GM19452 (cell line): ENCODE measurements at regions not wholly inside any gene's neighbourhood (a gene's known extent, or its start where the extent isn't known, plus 50 kb on each side); places are given as distances from the start of the nearest gene placed in this dataset.
"Not testable (repeated sequence)": the region's sequence is repeated elsewhere in the genome, so short reads cannot be mapped to it uniquely, and the experiment has no call there.

Experiments used
- ATAC-seq: cut with Tn5 transposase; IDR thresholded peaks from one replicate; pipeline ENCODE4 v1.9.1; 2021; ENCODE audit not compliant: unreplicated experiment

DNA sequence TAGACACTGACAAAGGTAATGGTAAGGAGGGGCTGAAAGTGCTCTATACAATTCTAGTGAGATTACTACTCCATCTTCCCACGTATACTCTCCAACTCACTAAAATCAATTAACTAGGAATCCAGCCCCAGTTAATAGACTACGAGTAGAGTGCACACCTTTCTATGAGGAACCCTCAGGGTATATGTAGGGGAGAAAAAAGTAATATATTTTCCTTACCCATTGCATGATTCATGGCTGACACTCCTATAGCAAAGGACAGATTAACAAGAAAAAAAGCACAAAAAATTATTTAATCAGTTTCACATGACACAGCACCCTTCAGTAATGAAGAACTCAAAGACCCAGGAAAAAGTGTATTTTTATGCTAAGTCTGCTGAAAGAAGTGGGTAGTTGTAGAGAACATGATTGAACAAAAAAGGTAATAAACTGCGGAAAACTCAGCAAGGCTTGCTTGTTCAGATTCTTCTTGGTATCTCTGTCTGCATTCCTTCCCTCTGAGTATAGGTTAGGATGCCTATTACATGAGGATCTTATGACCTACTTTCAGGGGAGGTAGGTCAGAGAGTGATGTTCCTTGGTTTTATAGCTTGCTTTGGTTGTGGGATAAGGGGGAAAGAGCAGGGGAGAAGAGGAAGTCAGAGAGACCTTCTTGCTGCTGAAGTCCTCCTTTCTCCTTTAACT lies 342.0 kb upstream of the DLGAP1 start:
- ATAC-seq, result no peak

DNA sequence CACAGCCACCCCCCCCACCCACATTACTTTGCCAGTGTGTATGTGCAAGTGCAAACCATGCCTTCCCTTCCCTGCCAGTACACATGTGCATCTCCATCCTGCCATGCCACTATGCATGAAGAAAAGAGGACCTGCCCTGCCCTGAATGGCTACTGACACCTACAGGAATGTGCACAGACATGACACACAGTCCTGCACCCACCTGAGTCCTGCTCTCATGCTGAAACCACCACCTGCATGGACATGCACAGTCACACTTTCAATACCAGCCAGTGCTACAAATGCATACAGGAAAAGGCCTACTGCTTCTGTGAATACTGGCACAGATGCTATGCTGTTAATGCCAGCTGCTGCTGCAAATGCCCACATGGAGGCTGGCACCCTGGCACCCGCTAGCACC lies 334.4 kb upstream of the DLGAP1 start:
- no peak for ATAC-seq

DNA sequence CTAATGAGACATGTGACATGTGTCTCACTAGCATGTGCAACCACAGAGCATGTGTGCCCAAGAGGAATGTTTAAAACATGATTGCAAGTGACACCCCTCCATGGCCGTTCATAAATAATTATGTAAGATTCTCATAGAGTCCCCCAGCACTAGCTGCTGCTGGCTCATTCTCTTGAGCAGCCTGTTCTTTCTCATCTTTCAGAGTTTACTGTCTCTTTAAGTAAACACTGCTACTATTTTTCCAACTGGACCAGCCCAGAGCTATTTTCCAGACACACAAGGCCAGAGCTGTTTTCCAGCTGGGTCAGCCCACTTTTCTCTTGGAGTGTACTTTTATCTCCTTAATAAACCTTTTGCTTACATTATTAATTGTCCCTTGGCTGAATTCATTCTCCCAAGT lies 326.8 kb upstream of the DLGAP1 start:
- no peak for ATAC-seq

DNA sequence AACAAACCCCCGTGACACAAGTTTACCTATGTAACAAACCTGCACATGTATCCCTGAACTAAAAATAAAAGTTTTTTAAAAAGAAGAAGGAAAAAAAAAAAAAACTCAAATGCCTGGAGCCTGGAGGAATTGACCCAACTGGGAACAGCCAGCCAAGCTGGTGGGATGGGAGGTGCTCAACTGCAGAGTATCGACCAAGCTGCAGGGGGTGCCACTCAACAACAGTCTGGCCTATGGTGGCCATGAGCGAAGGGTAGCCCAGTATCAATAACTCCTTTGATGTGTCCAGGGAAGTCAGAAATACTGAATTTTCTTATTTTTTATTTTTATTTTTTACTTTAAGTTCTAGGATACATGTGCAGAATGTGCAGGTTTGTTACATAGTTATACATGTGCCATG lies 310.3 kb upstream of the DLGAP1 start:
- no peak for ATAC-seq

DNA sequence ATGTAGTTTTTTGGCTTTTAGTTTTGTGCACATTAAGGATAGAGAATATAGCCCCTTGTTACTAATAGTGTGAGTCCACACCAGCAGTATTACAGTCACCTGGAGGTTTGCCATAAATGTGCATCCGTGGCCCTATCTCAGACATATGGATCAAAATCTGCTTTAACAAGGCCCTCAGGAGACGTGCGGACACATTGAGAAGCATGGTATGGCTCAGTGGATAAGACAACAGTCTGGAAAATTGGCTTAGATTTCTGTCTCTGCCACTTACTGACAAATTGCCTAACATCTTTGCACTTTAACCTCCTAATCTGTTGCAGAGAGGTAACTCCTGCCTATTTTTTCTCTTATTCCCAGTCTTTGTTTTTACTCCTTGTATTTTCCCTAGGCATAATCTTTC lies 307.2 kb upstream of the DLGAP1 start:
- ATAC-seq, result no peak

DNA sequence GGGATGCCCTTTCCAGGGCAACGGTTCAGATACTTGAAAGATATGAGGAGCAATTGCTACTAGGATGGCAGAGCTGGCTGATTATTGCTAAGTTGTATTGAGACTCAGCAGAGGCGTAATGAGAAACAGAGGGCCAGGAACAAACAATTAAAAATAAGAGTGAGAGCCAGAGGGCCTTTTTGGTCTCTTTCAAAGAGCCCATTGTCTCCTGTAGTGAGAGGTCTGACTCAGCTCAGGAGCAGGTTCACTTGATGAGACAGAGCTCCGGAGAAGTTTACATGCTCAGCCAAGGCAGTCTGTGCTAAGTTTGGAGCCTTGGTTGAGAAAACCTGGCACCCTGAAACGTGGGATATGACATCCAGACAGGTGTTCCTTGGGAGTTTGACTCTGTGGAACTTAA lies 303.9 kb upstream of the DLGAP1 start:
- no peak for ATAC-seq

DNA sequence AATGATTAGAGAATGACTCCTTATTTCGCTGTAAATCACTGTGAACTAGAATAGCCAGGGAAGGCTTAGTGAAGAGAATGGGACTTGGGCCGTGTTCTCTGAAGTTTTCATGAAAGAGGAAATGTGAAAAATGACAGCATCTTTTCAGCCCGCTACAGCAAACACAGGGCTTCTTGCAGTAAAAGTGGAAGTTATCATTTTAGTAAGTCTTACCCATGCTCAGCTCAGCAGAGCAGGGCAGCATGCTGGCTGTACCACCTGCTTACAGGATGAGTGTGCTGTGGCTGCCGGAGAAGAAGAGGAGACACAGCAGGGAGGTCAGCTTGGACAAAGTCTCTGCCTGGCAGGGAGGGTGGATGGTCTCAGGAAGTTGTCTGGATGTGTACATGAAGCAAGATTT lies 300.7 kb upstream of the DLGAP1 start:
- no peak for ATAC-seq

DNA sequence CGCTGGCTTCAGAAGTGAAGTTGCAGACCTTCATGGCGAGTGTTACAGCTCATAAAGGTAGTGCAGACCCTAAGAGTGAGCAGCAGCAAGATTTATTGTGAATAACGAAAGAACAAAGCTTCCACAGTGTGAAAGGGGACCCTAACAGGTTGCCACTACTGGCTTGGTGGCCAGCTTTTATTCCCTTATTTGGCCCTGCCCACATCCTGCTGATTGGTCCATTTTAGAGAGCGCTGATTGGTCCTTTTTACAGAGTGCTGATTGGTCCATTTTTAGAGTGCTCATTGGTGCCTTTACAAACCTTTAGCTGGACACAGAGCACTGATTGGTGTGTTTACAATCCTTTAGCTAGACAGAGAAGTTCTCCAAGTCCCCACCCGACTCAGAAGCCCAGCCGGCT lies 298.0 kb upstream of the DLGAP1 start:
- not testable (repeated sequence) for ATAC-seq

DNA sequence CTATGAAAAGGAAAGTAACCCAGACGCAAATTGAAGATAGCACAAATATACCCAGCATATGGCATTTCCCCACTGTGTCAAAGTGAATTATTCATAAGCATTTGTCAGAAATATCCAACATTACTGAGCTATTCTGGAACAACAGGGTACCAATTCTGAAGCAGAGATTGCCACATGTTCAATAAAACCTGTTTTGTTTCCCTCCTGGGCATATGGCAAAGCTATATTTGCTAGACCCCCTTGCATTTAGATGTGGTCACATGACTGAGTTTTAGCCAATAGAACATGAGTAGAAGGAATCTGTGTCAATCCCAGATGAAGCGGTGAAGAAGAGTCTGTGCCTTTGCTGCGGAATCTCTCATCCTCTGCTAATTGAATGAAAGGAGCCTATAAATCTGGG lies 296.4 kb upstream of the DLGAP1 start:
- no peak for ATAC-seq

DNA sequence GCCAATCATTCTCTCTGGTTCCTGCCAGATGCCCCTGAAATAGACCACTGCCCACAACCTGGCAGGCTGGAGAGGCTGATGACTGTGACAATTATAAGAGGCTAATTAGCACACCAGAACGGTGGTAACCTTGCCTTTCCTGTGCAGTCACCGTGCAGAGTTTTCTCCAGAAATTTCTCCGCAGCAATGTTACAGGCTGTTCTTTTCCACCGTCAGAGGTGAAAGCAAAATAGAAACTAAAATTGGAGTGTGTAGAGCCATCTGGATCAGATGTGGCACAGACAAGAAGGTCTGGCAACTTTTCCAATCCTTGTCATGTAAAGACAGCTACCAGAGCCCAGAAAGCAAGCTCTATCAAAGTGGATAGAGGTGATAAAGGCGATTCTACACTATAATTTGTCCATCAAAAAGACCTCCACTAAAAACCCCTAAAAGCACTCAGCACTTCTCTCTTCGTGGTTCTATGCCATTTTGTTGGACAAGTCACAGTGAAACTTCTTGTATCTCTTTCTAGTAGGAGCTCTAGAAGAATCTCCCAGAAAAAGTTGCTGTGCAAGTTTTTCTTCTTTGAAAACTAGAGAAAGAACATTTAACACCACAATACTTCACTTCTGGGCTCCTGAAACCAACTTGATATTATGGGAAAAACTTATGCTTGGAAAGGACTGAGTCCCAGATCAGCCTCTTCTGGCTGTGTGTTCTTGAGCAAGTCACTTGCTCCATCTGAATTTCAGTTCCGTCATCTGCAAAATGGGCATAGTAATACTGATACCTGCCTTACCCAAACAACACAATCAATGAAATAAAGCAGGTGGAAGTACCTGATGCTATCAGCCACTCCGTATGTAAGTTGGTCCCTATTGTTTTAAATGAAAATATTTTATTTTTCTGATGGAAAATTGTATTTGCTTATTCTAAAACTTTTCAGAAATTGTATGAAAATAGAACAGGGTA lies 295.6 kb upstream of the DLGAP1 start:
- no peak for ATAC-seq

DNA sequence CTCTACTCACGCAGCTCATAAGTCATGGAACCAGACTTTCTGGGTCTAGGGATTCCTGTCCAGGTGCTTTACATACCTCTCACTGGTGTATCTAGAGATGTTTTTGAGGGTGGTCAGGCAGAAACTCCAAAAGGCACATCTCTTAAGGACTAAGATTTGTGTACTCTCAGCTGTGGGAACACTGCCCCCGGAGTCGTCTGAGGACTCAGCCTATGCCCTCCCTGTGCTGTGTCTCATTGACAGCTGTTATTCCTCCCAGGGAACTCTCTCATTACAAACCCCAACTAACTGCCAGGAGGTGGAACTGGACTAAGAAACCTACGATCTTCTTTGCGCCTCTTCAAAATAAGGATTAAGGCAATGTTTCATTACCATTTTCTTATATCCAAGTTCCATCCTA lies 293.9 kb upstream of the DLGAP1 start:
- no peak for ATAC-seq

DNA sequence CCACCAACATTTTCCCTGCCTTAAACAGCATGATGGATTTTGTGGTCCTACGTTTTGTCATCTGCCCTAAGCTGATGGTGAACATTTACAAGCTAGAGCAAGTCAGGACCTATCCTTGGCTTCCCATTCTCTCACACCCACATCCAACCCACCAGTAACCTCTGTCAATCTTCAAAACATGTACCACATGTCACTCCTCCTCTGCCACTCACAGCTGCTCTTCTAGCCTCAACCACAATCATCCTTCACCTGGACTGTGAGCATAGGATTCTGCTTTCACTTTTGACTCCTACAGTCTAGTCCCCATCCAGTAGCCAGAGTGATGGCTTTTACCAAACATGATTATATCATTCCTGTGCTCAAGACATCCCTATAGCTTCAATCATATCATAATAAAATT lies 279.8 kb upstream of the DLGAP1 start:
- no peak for ATAC-seq

DNA sequence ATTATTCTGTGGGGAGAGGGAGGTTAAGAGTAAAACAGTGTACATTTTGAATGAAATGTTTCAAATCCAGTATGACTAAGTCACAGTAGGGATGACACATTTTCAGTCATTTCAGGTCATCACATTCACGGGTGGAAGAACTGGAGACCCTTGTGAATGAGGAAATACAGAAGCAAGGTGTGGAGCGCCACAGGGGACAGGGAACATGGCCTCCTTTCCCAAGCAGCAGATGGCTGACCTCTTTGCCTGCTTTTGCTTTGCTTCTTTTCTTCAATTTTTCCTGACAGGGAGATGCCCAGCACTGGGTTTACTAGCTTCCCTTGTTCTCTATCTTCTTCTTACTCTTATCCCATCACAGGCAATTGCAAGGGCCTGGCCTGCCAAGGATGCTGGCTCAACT lies 278.9 kb upstream of the DLGAP1 start:
- no peak for ATAC-seq

DNA sequence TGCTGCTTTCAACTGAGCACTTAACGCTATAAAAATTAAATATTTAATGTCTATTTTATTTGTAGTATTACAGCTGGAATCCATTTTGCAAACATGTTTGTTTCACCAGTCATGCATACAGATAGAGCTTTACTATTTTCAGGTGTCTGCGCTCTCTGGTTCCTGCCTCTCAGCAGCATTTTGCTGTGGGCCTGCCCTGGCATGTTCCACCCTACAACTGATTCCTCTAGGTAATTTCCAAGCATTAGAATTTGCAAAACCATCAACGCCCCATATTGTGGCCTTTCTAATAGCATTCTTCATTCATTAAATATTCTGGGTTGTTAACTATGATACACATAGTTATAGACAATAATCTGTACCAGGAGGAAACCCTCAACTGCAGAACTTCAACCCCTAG lies 266.4 kb upstream of the DLGAP1 start:
- ATAC-seq, result no peak

DNA sequence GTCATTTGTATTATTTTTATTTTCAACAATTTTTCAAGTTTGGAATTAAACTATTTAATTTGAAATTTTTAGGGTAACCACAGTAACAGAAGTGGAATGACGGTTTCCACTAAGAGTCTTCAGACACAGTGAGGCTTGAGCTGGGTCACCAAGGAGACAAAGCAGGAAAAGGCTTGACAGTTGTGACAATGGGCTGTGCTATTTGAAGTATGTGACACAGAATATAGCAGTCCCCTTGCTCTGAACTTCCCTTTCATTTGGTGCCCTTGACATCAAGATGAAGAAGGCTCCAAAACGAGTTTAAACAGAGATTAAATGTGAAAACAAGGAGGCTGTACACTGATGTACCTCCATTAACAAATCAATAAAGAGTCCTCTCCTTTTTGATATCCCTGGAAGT lies 265.4 kb upstream of the DLGAP1 start:
- no peak for ATAC-seq

DNA sequence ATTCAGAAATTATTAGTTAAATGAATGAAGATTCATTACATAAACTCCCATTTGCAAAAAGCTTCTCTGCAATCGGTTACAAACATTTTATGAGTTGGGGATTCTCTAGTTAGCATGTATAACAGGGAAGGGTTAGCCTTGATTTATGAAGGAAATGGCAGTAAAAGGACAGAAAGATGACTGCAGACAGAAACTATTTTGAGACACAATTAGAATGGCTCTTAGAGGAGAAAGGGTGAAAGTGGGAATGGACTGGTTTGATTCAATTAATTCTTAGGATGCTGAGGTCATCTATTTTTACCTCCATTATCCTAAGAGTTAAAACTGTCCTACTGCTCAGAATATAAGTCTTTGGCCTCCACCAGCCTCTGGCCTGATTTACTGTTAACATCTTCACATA lies 250.8 kb upstream of the DLGAP1 start:
- no peak for ATAC-seq

DNA sequence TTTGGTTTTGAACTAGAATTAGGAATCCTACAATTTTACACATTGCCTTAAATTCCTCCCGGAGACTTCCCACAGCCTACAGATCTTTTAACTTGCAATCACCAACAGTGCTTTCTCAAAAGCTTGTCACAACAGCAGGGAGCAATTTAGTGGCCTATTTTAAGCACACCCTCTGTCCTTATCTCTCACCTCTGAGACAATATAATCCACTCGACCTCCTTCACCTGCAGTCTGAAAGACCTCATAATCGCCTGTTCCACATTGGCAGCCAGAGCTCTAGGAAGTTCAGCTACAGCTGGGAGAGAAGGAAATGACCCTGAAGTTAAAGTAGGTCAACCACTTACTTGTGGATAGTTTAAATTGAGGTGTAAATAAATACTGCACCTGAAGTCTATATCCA lies 249.7 kb upstream of the DLGAP1 start:
- ATAC-seq, result no peak

DNA sequence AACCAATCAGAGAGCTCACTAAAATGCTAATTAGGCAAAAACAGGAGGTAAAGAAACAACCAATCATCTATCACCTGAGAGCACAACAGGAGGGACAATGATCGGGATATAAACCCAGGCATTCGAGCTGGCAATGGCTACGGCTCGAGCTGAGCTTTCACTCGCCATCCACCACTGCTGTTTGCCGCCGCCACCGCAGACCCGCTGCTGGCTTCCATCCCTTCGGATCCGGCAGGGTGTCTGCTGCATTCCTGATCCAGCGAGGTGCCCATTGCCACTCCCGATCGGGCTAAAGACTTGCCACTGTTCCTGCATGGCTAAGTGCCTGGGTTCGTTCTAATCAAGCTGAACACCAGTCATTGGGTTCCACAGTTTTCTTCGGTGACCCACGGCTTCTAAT lies 236.7 kb upstream of the DLGAP1 start:
- no peak for ATAC-seq

DNA sequence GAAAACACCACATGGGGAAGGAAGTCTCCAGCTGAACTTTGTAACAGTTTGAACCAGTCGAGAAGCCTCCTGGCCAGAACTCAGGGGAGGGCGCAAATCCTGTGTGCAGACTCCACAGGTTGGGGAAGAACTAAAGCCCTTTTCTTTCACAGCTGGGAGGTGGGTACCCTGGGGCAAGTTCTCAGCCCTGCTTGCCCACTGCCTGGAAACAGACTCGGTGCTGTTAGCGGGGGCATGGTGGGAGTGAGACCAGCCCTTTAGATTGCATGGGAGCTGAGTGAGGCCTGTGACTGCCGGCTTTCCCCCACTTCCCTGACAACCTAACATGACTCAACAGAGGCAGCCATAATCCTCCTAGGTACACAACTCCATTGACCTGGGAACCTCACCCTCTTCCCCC lies 223.6 kb upstream of the DLGAP1 start:
- ATAC-seq, result not testable (repeated sequence)

DNA sequence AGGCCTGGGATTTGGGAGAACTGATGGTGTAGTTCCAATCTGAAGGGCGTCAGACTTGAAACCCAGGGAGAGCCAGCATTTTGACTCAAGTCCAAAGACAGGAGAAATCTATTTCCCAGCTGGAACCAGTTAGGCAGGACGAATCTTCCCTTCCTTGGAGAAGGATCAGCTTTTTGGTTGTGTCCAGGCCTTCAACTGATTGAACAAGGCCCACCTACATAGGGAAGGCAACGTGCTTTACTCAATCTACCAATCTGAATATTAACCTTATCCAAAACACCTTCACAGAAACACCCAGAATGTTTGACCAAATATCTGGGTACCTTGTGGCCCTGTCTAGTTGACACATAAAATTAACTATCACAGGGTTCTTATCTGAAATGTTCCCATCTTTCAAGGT lies 221.9 kb upstream of the DLGAP1 start:
- no peak for ATAC-seq

DNA sequence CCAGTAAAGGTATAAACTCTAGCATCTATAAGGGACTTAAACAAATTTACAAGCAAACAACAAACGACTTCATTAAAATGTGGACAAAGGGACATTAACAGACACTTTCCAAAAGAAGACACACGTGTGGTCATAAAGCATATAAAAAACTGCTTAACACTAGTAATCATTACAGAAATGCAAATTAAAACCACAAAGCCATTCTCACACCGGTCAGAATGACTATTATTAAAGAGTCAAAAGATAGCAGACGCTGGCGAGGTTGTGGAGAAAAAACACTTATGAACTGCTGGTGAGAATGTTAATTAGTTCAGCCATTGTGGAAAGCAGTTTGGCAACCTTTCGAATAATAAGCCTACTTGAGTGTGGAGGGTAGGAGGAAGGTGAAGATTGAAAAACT lies 217.1 kb upstream of the DLGAP1 start:
- no peak for ATAC-seq

DNA sequence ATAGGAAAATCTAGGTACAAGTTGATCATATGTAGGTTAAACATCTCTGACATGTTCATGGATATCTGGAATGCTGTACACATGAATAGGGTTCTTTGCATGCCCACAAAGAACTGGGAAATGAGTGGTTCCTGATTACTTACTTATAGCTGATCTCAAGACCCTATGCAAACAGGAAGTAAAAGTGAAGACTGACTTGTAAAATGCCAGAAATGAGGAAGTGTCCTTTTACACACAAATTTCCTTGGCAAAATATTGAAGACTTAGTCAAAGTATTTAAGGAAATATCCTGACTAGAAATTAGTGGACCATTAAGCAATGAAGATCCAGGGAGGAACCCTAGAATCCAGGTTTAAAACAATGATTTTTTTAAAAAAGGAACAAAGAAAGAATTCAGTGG lies 203.7 kb upstream of the DLGAP1 start:
- no peak for ATAC-seq

DNA sequence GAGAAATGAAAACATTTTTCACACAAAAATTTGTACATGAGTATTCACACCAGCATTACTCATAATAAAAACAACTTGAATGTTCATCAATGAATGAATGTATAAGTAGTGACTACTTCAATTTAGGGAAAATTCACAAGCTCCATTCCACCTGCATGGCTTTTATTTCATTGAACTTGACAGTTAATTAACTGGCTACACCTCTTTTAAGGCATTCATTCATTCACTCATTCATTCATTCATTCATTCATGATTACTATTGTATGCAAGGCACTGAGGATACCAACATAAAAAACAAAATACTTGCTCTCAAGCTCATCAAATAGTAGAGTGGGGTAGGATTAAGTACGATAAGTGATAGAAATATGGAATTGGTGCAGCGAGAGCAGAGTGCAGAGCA lies 198.3 kb upstream of the DLGAP1 start:
- ATAC-seq, result no peak
